ENCODE measurements at regions not wholly inside any gene's neighbourhood (a gene's known extent, or its start where the extent isn't known, plus 50 kb on each side); places are given as distances from the start of the nearest gene placed in this dataset.

DNA sequence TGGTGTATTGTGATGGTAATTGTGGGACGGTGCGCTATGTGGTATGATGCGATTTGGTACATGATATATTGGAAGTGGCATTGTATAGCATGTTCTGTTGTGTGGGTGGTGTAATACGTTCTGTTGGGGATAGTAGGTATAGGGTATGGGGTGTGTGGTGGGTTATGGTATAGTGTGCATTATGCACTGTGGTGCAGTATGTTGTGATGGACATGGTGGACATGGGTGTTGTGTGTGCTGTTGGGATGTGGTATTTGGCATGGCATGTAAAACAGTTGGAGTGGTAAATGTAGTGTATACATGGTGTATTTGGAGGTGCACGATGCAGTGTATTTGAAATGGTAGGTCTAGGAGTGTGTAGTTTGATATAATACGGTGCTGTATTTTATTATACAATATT is 170.6 kb upstream of the CNTNAP4 start:
- H3K9me3 ChIP-seq (ENCODE audit: control insufficient read depth, insufficient read depth, low read depth, low read length) = no peaks in the 10 kb centered on the region
- no peak overlapping the region for H3K27ac ChIP-seq (ENCODE audit: low read length)
- no peak overlapping the region for H3K4me3 ChIP-seq (ENCODE audit: low read depth in 2 of 2, low read length in 2 of 2)
- ChIA-PET CTCF (no interaction called here), POLR2A (no interaction called here)
- no TSS peak for BruUV-seq (replicated peaks)
- in situ Hi-C loops (cut with HindIII; ENCODE audit: low pct_unique_long_range_greater_than_20kb, low sequenced_read_pairs) = no loop called here
- H3K27me3 ChIP-seq (ENCODE audit: control insufficient read depth, insufficient read depth, low read length) = no peaks in the 10 kb centered on the region
- no peaks in the 10 kb centered on the region for H3K4me1 ChIP-seq (ENCODE audit: control insufficient read depth, insufficient read depth, low read length)
- no peak for DNase-seq (ENCODE audit: low read depth, low spot score)
- TF ChIP-seq TCF7L2 (IDR thresholded peaks at IDR 0.05; ENCODE audit: low read depth, low read length) (no peak), CTCF (IDR thresholded peaks at IDR 0.05) (no peak), POLR2AphosphoS5 (IDR thresholded peaks at IDR 0.05; ENCODE audit: low read depth, low read length) (no peak), REST (IDR thresholded peaks at IDR 0.05; ENCODE audit: insufficient read depth in 1 of 2, low read depth in 2 of 2, low read length in 1 of 2) (no peak), SIN3A (IDR thresholded peaks at IDR 0.05; ENCODE audit: borderline replicate concordance, insufficient read depth, low read depth, low read length) (no peak)
- ATAC-seq = no peak
- intact Hi-C loops (cut with micrococcal nuclease; ENCODE audit: unreplicated experiment) = no loop called here
- H3K36me3 ChIP-seq (ENCODE audit: control insufficient read depth, insufficient read depth, low read length) = no peaks in the 10 kb centered on the region

DNA sequence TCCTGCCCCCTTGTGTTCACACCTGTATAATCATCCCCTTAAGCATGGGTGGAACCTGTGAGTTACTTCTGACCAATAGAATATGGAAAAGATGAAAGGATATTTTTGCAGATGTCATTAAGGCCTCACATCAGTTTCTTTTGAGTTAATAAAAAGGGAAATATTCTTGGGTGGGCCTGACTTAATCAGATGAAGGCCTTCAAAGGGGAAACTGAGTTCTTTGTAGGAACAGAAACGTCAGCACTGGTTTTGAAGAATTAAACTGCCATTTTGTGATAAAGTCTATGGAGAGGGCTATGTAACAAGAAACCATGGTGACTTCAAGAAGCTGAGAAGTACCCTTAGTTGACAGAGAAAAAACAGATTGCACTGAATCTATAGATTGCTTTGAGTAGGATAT is 168.7 kb upstream of the CNTNAP4 start:
- H3K4me1 ChIP-seq (ENCODE audit: control insufficient read depth, insufficient read depth, low read length) = no peaks in the 10 kb centered on the region
- no peaks in the 10 kb centered on the region for H3K36me3 ChIP-seq (ENCODE audit: control insufficient read depth, insufficient read depth, low read length)
- no peak for ATAC-seq
- no peaks in the 10 kb centered on the region for H3K9me3 ChIP-seq (ENCODE audit: control insufficient read depth, insufficient read depth, low read depth, low read length)
- no peak overlapping the region for H3K27ac ChIP-seq (ENCODE audit: low read length)
- ChIA-PET POLR2A (no interaction called here), CTCF (no interaction called here)
- no TSS peak for BruUV-seq (replicated peaks)
- in situ Hi-C loops (cut with HindIII; ENCODE audit: low pct_unique_long_range_greater_than_20kb, low sequenced_read_pairs) (no loop called here), intact Hi-C loops (cut with micrococcal nuclease; ENCODE audit: unreplicated experiment) (no loop called here)
- DNase-seq (ENCODE audit: low read depth, low spot score) = no peak
- H3K4me3 ChIP-seq (ENCODE audit: low read depth in 2 of 2, low read length in 2 of 2) = no peak overlapping the region
- H3K27me3 ChIP-seq (ENCODE audit: control insufficient read depth, insufficient read depth, low read length) = no peaks in the 10 kb centered on the region
- TF ChIP-seq SIN3A (IDR thresholded peaks at IDR 0.05; ENCODE audit: borderline replicate concordance, insufficient read depth, low read depth, low read length) = no peak
- no peak for TF ChIP-seq POLR2AphosphoS5 (IDR thresholded peaks at IDR 0.05; ENCODE audit: low read depth, low read length)
- TF ChIP-seq TCF7L2 (IDR thresholded peaks at IDR 0.05; ENCODE audit: low read depth, low read length) = no peak
- no peak for TF ChIP-seq REST (IDR thresholded peaks at IDR 0.05; ENCODE audit: insufficient read depth in 1 of 2, low read depth in 2 of 2, low read length in 1 of 2)
- TF ChIP-seq CTCF (IDR thresholded peaks at IDR 0.05) = no peak
